ENCODE measurements at regions not wholly inside any gene's neighbourhood (a gene's known extent, or its start where the extent isn't known, plus 50 kb on each side); places are given as distances from the start of the nearest gene placed in this dataset.
A peak's percentile ranks its signal among the peaks of the same experiment; 100 is the strongest.

- TF ChIP-seq CTCF (IDR thresholded peaks at IDR 0.05) (peak in 1 of 4 experiments; percentile 34), POLR2A (IDR thresholded peaks at IDR 0.05) (no peak)
These were observed 65.8 kb upstream of the PRKAR2B start for GRCh38 chr7:106978425-106979420.

All from uterus (tissue), 2 donors.